GM23338 (cell line): ENCODE measurements at regions not wholly inside any gene's neighbourhood (a gene's known extent, or its start where the extent isn't known, plus 50 kb on each side); places are given as distances from the start of the nearest gene placed in this dataset.

Experiments used
- ATAC-seq: fragments of 200-7000 bp; cut with Tn5 transposase; 3 replicates; pipeline ENCODE4 v1.9.1; 2020
- DNase-seq: peaks from one replicate; pipeline ENCODE4 v3.0.0-alpha.2; 2015; ENCODE audit warnings: low spot score
- H2AFZ ChIP-seq: fragments of 200-600 bp; sonication (generic); 2 replicates; pipeline ENCODE4 v1.8.0; 2016; ENCODE audit warnings: antibody characterized with exemption, mild to moderate bottlenecking, moderate library complexity
- H3F3A ChIP-seq: fragments of 200-600 bp; sonication (generic); replicated peaks from 2 replicates; pipeline ENCODE4 v1.8.0; 2017; ENCODE audit warnings: antibody characterized with exemption, mixed run types, low read depth
- H3K27ac ChIP-seq: fragments of 200-600 bp; sonication (generic); 2 replicates; pipeline ENCODE4 v1.6.1; 2016; ENCODE audit warnings: low read depth
- H3K27me3 ChIP-seq: fragments of 200-600 bp; sonication (generic); 2 replicates; pipeline ENCODE4 v1.8.0; 2016; ENCODE audit warnings: mild to moderate bottlenecking, mixed run types, moderate library complexity; ENCODE audit not compliant: insufficient read depth
- H3K36me3 ChIP-seq: fragments of 200-600 bp; sonication (generic); 2 replicates; pipeline ENCODE4 v1.8.0; 2016; ENCODE audit warnings: mild to moderate bottlenecking; ENCODE audit not compliant: insufficient read depth
- H3K4me1 ChIP-seq: fragments of 200-600 bp; sonication (generic); 2 replicates; pipeline ENCODE4 v1.8.0; 2016; ENCODE audit warnings: mild to moderate bottlenecking, moderate library complexity; ENCODE audit not compliant: insufficient read depth
- H3K4me2 ChIP-seq: fragments of 200-600 bp; sonication (generic); 2 replicates; pipeline ENCODE4 v1.7.1; 2017; ENCODE audit warnings: mixed run types
- H3K4me3 ChIP-seq: fragments of 200-600 bp; sonication (generic); 2 replicates; pipeline ENCODE4 v1.6.1; 2016; ENCODE audit warnings: mixed run types
- H3K79me2 ChIP-seq: fragments of 200-600 bp; sonication (generic); replicated peaks from 2 replicates; pipeline ENCODE4 v1.8.0; 2017; ENCODE audit warnings: mild to moderate bottlenecking; ENCODE audit not compliant: insufficient read depth
- H3K9me2 ChIP-seq: fragments of 200-600 bp; sonication (generic); 2 replicates; pipeline ENCODE4 v1.8.0; 2017; ENCODE audit not compliant: insufficient read depth
- H4K20me1 ChIP-seq: fragments of 200-600 bp; sonication (generic); replicated peaks from 2 replicates; pipeline ENCODE4 v1.8.0; 2017; ENCODE audit warnings: mild to moderate bottlenecking; ENCODE audit not compliant: insufficient read depth
- H3K27ac Mint-ChIP-seq: 2 replicates; pipeline ENCODE4 v1.8.0; 2020; ENCODE audit warnings: inconsistent platforms, mild to moderate bottlenecking, moderate library complexity, mixed read lengths
- H3K27me3 Mint-ChIP-seq: 3 replicates; pipeline ENCODE4 v1.8.0; 2022; ENCODE audit warnings: low read depth, mild to moderate bottlenecking, moderate library complexity, mixed read lengths, inconsistent platforms; ENCODE audit not compliant: insufficient read depth, poor library complexity
- H3K36me3 Mint-ChIP-seq: 3 replicates; pipeline ENCODE4 v1.8.0; 2021; ENCODE audit warnings: low read depth, mild to moderate bottlenecking, inconsistent platforms, moderate library complexity, mixed read lengths
- H3K4me1 Mint-ChIP-seq: 3 replicates; pipeline ENCODE4 v1.8.0; 2020; ENCODE audit warnings: mild to moderate bottlenecking, inconsistent platforms, mixed read lengths
- H3K4me3 Mint-ChIP-seq: 3 replicates; pipeline ENCODE4 v1.8.0; 2021; ENCODE audit warnings: moderate library complexity, mild to moderate bottlenecking, inconsistent platforms, mixed read lengths
- H3K9me3 Mint-ChIP-seq: 3 replicates; pipeline ENCODE4 v1.8.0; 2020; ENCODE audit warnings: moderate library complexity, mild to moderate bottlenecking, inconsistent platforms, mixed read lengths
- CREB1 ChIP-seq: fragments of 250-450 bp; sonication (Bioruptor Pico); IDR thresholded peaks from 2 replicates; pipeline ENCODE4 v1.5.0; 2020; ENCODE audit warnings: low read depth, mild to moderate bottlenecking, moderate library complexity
- EZH2phosphoT487 ChIP-seq: fragments of 200-600 bp; sonication (generic); IDR thresholded peaks from one replicate; pipeline ENCODE4 v1.8.1; 2018; ENCODE audit warnings: antibody characterized with exemption; ENCODE audit not compliant: unreplicated experiment
- JUNB ChIP-seq: IDR thresholded peaks from one replicate; pipeline ENCODE4 v1.6.1; 2016; ENCODE audit warnings: antibody characterized with exemption; ENCODE audit not compliant: unreplicated experiment
- STAT1 ChIP-seq: IDR thresholded peaks from one replicate; pipeline ENCODE4 v1.6.1; 2016; ENCODE audit warnings: antibody characterized with exemption; ENCODE audit not compliant: unreplicated experiment
- ZNF114 ChIP-seq: fragments of 250-450 bp; sonication (Bioruptor Pico); IDR thresholded peaks from 2 replicates; pipeline ENCODE4 v1.5.0; 2020; ENCODE audit warnings: mild to moderate bottlenecking, moderate library complexity
- ZNF331 ChIP-seq: fragments of 250-450 bp; sonication (Bioruptor Pico); IDR thresholded peaks from 2 replicates; pipeline ENCODE4 v1.5.0; 2020; ENCODE audit warnings: low read depth, mild to moderate bottlenecking, moderate library complexity
- TF ChIP-seq, protein P1 (sequence below): fragments of 250-450 bp; sonication (Bioruptor Pico); IDR thresholded peaks from 2 replicates; pipeline ENCODE4 v1.5.0; 2020; ENCODE audit warnings: mild to moderate bottlenecking, moderate library complexity
- TF ChIP-seq, protein P2 (sequence below), 2 experiments: fragments of 200-600 bp in 1 of 2; sonication (generic) in 1 of 2; conservative IDR thresholded peaks; 2 replicates each; pipeline versions ENCODE4 v1.5.1 to v1.6.1; 2016 to 2017; ENCODE audit warnings: antibody characterized with exemption in 2 of 2, low read depth in 2 of 2, mild to moderate bottlenecking in 2 of 2, moderate library complexity in 1 of 2

DNA sequence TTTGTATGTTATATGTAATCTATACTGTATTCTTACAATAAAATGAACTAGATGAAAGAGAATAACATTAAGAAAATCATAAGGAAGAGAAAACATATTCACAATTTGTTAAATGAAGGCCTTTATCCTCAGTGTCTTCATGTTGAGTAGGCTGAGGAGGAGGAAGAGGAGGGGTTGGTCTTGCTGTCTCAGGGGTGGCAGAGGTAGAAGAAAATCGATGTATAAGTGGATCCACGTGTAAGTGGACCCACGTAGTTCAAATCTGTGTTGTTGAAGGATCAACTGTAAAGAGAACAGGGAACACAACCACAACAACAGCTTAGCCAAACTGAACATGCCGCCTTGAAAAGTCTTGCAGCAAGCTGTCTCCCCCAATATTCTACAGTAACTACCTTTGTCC is 161.6 kb upstream of the NRP1 start (continued):
- TF ChIP-seq, protein P1, sequence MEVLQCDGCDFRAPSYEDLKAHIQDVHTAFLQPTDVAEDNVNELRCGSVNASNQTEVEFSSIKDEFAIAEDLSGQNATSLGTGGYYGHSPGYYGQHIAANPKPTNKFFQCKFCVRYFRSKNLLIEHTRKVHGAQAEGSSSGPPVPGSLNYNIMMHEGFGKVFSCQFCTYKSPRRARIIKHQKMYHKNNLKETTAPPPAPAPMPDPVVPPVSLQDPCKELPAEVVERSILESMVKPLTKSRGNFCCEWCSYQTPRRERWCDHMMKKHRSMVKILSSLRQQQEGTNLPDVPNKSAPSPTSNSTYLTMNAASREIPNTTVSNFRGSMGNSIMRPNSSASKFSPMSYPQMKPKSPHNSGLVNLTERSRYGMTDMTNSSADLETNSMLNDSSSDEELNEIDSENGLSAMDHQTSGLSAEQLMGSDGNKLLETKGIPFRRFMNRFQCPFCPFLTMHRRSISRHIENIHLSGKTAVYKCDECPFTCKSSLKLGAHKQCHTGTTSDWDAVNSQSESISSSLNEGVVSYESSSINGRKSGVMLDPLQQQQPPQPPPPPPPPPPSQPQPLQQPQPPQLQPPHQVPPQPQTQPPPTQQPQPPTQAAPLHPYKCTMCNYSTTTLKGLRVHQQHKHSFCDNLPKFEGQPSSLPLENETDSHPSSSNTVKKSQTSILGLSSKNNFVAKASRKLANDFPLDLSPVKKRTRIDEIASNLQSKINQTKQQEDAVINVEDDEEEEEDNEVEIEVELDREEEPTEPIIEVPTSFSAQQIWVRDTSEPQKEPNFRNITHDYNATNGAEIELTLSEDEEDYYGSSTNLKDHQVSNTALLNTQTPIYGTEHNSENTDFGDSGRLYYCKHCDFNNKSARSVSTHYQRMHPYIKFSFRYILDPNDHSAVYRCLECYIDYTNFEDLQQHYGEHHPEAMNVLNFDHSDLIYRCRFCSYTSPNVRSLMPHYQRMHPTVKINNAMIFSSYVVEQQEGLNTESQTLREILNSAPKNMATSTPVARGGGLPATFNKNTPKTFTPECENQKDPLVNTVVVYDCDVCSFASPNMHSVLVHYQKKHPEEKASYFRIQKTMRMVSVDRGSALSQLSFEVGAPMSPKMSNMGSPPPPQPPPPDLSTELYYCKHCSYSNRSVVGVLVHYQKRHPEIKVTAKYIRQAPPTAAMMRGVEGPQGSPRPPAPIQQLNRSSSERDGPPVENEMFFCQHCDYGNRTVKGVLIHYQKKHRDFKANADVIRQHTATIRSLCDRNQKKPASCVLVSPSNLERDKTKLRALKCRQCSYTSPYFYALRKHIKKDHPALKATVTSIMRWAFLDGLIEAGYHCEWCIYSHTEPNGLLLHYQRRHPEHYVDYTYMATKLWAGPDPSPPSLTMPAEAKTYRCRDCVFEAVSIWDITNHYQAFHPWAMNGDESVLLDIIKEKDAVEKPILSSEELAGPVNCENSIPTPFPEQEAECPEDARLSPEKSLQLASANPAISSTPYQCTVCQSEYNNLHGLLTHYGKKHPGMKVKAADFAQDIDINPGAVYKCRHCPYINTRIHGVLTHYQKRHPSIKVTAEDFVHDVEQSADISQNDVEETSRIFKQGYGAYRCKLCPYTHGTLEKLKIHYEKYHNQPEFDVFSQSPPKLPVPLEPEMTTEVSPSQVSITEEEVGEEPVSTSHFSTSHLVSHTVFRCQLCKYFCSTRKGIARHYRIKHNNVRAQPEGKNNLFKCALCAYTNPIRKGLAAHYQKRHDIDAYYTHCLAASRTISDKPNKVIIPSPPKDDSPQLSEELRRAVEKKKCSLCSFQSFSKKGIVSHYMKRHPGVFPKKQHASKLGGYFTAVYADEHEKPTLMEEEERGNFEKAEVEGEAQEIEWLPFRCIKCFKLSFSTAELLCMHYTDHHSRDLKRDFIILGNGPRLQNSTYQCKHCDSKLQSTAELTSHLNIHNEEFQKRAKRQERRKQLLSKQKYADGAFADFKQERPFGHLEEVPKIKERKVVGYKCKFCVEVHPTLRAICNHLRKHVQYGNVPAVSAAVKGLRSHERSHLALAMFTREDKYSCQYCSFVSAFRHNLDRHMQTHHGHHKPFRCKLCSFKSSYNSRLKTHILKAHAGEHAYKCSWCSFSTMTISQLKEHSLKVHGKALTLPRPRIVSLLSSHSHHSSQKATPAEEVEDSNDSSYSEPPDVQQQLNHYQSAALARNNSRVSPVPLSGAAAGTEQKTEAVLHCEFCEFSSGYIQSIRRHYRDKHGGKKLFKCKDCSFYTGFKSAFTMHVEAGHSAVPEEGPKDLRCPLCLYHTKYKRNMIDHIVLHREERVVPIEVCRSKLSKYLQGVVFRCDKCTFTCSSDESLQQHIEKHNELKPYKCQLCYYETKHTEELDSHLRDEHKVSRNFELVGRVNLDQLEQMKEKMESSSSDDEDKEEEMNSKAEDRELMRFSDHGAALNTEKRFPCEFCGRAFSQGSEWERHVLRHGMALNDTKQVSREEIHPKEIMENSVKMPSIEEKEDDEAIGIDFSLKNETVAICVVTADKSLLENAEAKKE (CRISPR knock-in tag) = no peak
- TF ChIP-seq ZNF114 (CRISPR knock-in tag) = no peak

DNA sequence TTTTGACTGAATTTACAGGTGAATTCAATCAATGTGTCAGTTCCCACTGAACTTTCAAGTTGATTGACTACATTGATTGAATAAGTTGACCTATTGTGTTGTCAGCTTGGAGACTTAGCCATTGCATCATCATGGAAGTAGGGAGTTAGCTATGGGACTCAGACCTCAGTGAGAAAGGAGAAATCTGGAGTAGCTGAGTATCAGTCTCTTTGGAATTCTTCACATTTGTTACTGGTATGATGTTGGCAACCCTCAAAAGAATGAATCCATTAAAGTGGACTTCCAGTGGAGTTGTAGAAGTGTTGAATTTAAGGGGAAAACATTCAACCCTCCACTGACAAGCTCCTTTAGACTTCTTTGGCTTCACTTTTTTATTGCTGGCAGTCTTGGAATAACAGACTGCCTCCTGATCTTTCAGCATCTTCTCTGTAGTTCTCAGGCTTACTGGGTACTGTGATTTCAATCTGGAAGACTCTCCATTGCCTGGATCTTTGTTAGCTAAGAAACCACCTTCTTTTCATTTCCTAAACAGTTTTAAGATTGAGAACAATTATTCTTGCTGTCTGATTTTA is 160.3 kb upstream of the NRP1 start:
- H4K20me1 ChIP-seq = no peaks in the 10 kb centered on the region
- no peak overlapping the region for H3K4me3 Mint-ChIP-seq
- H3K27ac Mint-ChIP-seq = no peak overlapping the region
- H3K27ac ChIP-seq = no peak overlapping the region
- no peaks in the 10 kb centered on the region for H3K36me3 Mint-ChIP-seq
- H3K4me3 ChIP-seq = no peak overlapping the region
- no peaks in the 10 kb centered on the region for H3K4me1 ChIP-seq
- H3K79me2 ChIP-seq = no peaks in the 10 kb centered on the region
- no peak overlapping the region for H2AFZ ChIP-seq
- H3K36me3 ChIP-seq = no peaks in the 10 kb centered on the region
- peaks cover 11% of the 10 kb centered on the region for H3K9me2 ChIP-seq
- ATAC-seq (no peak), DNase-seq (no peak)
- H3K4me2 ChIP-seq = no peak overlapping the region
- no peaks in the 10 kb centered on the region for H3K9me3 Mint-ChIP-seq
- H3K27me3 Mint-ChIP-seq = peaks cover 2% of the 10 kb centered on the region
- H3K4me1 Mint-ChIP-seq = peaks cover 5% of the 10 kb centered on the region
- H3F3A ChIP-seq = no peaks in the 10 kb centered on the region
- H3K27me3 ChIP-seq = no peaks in the 10 kb centered on the region
- TF ChIP-seq ZNF331 (CRISPR knock-in tag) = no peak
- TF ChIP-seq, protein P2, sequence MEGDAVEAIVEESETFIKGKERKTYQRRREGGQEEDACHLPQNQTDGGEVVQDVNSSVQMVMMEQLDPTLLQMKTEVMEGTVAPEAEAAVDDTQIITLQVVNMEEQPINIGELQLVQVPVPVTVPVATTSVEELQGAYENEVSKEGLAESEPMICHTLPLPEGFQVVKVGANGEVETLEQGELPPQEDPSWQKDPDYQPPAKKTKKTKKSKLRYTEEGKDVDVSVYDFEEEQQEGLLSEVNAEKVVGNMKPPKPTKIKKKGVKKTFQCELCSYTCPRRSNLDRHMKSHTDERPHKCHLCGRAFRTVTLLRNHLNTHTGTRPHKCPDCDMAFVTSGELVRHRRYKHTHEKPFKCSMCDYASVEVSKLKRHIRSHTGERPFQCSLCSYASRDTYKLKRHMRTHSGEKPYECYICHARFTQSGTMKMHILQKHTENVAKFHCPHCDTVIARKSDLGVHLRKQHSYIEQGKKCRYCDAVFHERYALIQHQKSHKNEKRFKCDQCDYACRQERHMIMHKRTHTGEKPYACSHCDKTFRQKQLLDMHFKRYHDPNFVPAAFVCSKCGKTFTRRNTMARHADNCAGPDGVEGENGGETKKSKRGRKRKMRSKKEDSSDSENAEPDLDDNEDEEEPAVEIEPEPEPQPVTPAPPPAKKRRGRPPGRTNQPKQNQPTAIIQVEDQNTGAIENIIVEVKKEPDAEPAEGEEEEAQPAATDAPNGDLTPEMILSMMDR (conservative IDR thresholded peaks at IDR 0.05; ENCODE audit: low read depth in 2 of 2) = no peak
- no peak for TF ChIP-seq STAT1
- no peak for TF ChIP-seq CREB1 (CRISPR knock-in tag)
- TF ChIP-seq EZH2phosphoT487 = no peak
- TF ChIP-seq, protein P1 (CRISPR knock-in tag) = no peak
- no peak for TF ChIP-seq ZNF114 (CRISPR knock-in tag)
- no peak for TF ChIP-seq JUNB
